ENCODE measurements at regions not wholly inside any gene's neighbourhood (a gene's known extent, or its start where the extent isn't known, plus 50 kb on each side); places are given as distances from the start of the nearest gene placed in this dataset.

DNA sequence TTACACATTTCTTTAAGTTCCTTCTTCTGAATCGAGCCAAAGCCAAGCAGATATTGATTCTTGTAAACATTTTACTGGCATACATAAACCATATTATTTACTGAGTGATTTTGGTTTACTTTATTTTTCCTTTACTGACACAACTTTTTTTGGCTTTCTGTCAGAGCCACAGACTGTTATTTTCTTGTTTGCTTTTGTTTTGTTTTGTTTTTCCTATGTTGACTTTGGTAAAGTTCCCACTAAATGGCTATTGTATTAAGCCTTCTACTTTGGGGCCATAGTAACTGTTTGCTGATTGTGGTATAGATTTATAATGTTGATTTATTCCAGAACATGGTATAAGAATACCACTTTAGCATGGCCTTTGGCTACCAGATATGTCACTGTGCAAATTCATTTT, 419.4 kb downstream of the DCDC2C start:
- TF ChIP-seq CTCF (IDR thresholded peaks at IDR 0.05): no peak
- TF ChIP-seq EZH2phosphoT487 (IDR thresholded peaks at IDR 0.05): no peak
- TF ChIP-seq EZH2 (IDR thresholded peaks at IDR 0.05): no peak

Data from neural progenitor cell (in vitro differentiated cells).